SH-SY5Y (cell line): ENCODE measurements at regions not wholly inside any gene's neighbourhood (a gene's known extent, or its start where the extent isn't known, plus 50 kb on each side); places are given as distances from the start of the nearest gene placed in this dataset.

Experiments
- GATA2 ChIP-seq: IDR thresholded peaks from 2 replicates; pipeline ENCODE4 v1.6.1; 2011; ENCODE audit warnings: mild to moderate bottlenecking, low read depth, low read length
- GATA3 ChIP-seq: IDR thresholded peaks from 2 replicates; pipeline ENCODE4 v1.6.1; 2011; ENCODE audit warnings: low read depth, mild to moderate bottlenecking, low read length, moderate library complexity

DNA sequence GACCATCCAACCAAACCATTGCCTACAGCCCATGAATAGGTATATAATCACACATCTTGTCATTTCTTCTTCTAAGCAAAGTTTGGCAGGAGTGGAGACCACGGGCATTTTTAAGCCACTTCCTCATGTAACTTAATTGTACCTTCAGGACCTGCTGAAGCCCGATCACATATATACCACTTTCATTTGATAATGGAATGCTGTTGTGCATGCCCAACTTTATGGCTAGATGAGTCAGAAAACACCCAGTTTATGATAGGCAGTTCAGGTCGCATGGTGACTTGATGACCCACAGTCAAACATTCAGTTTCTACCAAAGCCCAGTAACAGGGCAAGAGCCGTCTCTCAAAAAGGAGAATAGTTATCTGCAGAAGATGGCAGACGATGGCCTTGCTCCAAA is 2295.0 kb upstream of the ACO1 start:
- TF ChIP-seq GATA2 = no peak
- TF ChIP-seq GATA3 = no peak
